ENCODE measurements at regions not wholly inside any gene's neighbourhood (a gene's known extent, or its start where the extent isn't known, plus 50 kb on each side); places are given as distances from the start of the nearest gene placed in this dataset.

- TF ChIP-seq CTCF (IDR thresholded peaks at IDR 0.05), result no peak
- TF ChIP-seq MAX (IDR thresholded peaks at IDR 0.05; ENCODE audit: low read depth), result no peak
- TF ChIP-seq IRF3 (IDR thresholded peaks at IDR 0.05; ENCODE audit: low read depth, low read length), result no peak
- TF ChIP-seq CHD2 (IDR thresholded peaks at IDR 0.05; ENCODE audit: low read length, partially characterized antibody), result no peak
- no peak for TF ChIP-seq RAD21 (IDR thresholded peaks at IDR 0.05; ENCODE audit: low read length)
- TF ChIP-seq FOXJ3 (CRISPR knock-in tag; IDR thresholded peaks at IDR 0.05), result no peak
- TF ChIP-seq MXI1 (IDR thresholded peaks at IDR 0.05; ENCODE audit: low read depth, low read length), result no peak
- TF ChIP-seq RFX5 (IDR thresholded peaks at IDR 0.05; ENCODE audit: low read length), result no peak
- no peak for TF ChIP-seq TAF1 (IDR thresholded peaks at IDR 0.05; ENCODE audit: borderline replicate concordance, low read depth, low read length)
- no peak for TF ChIP-seq USF1 (IDR thresholded peaks at IDR 0.05; ENCODE audit: borderline replicate concordance, low read depth)
- no peak for TF ChIP-seq NRF1 (IDR thresholded peaks at IDR 0.05; ENCODE audit: low read depth, low read length)
- TF ChIP-seq POLR2AphosphoS5 (IDR thresholded peaks at IDR 0.05; ENCODE audit: low read depth, low read length), result no peak
- no peak for TF ChIP-seq TCF12 (IDR thresholded peaks at IDR 0.05)
- TF ChIP-seq FOSL2 (IDR thresholded peaks at IDR 0.05; ENCODE audit: borderline replicate concordance, low read depth), result no peak
Observed at GRCh38 chr11:92854162-92854561, 115.3 kb upstream of the MTNR1B start.

All from SK-N-SH (cell line).